ENCODE measurements at regions not wholly inside any gene's neighbourhood (a gene's known extent, or its start where the extent isn't known, plus 50 kb on each side); places are given as distances from the start of the nearest gene placed in this dataset.

DNA sequence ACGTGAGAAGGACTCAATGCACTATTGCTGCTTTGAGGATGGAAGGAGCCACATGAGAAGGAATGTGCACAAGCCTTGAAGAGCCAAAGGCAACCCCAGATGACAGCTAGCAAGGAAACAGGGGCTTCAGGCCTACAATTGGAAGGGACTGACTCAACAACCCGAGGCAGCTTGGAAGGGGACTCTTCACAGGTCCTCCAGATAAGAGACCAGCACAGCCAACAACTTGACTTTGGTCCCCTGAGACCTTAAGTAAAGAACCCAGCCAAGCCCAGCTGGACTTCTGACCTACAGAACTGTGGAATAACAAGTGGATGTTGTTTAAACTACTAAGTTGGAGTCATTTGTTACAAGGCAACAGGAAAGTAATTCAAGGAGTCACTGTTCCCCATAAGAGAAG lies 277.2 kb downstream of the SUCLG1 start (continued):
- TF ChIP-seq, protein P1, sequence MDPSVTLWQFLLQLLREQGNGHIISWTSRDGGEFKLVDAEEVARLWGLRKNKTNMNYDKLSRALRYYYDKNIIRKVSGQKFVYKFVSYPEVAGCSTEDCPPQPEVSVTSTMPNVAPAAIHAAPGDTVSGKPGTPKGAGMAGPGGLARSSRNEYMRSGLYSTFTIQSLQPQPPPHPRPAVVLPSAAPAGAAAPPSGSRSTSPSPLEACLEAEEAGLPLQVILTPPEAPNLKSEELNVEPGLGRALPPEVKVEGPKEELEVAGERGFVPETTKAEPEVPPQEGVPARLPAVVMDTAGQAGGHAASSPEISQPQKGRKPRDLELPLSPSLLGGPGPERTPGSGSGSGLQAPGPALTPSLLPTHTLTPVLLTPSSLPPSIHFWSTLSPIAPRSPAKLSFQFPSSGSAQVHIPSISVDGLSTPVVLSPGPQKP (IDR thresholded peaks at IDR 0.05; ENCODE audit: low read depth, low read length): no peak
- TF ChIP-seq, protein P2, sequence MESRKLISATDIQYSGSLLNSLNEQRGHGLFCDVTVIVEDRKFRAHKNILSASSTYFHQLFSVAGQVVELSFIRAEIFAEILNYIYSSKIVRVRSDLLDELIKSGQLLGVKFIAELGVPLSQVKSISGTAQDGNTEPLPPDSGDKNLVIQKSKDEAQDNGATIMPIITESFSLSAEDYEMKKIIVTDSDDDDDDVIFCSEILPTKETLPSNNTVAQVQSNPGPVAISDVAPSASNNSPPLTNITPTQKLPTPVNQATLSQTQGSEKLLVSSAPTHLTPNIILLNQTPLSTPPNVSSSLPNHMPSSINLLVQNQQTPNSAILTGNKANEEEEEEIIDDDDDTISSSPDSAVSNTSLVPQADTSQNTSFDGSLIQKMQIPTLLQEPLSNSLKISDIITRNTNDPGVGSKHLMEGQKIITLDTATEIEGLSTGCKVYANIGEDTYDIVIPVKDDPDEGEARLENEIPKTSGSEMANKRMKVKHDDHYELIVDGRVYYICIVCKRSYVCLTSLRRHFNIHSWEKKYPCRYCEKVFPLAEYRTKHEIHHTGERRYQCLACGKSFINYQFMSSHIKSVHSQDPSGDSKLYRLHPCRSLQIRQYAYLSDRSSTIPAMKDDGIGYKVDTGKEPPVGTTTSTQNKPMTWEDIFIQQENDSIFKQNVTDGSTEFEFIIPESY (IDR thresholded peaks at IDR 0.05): no peak

DNA sequence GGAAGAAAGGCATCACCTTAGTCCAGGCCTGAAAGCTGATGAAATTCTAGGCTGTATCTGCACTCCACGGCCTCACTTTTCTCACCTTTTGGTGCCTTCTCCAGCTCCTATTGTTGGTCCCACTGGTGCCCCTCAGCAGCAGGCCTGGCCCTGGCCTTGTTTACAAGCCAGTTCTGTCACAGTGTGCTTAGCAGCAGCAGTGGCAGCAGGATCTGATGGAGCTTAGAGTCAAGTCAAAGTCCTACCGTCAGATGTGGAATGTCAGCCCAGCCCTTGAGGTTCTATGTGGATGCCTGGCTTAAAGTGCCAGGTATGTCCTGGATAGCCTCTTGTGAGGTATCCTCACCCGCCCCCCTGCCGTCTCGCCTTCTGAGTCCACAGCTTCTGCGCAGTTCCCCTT lies 281.3 kb downstream of the SUCLG1 start:
- no peak for FAIRE-seq
- Histone ChIP-seq H3K9ac (ENCODE audit: control insufficient read depth, insufficient read depth, low read length) (no peak overlapping the region), H3K27me3 (replicated peaks in 1 of 2; ENCODE audit: control insufficient read depth in 2 of 2, insufficient read depth in 2 of 2, low read length in 1 of 2) (no peaks in the 10 kb centered on the region), H3K36me3 (ENCODE audit: control insufficient read depth in 2 of 2, insufficient read depth in 2 of 2, low read length in 1 of 2) (no peaks in the 10 kb centered on the region), H3K79me2 (ENCODE audit: control insufficient read depth, insufficient read depth, low read length) (no peaks in the 10 kb centered on the region), H3K4me2 (ENCODE audit: control insufficient read depth, insufficient read depth) (no peak overlapping the region), H4K20me1 (ENCODE audit: control insufficient read depth, insufficient read depth) (no peaks in the 10 kb centered on the region), H3K4me3 (no peak overlapping the region), H3K4me1 (ENCODE audit: control insufficient read depth, insufficient read depth, low read length) (no peaks in the 10 kb centered on the region), H3K9me3 (replicated peaks; ENCODE audit: control insufficient read depth, insufficient read depth, low read length) (no peaks in the 10 kb centered on the region), H2AFZ (ENCODE audit: control insufficient read depth, low read depth, low read length) (no peak overlapping the region), H3K27ac (ENCODE audit: control insufficient read depth, insufficient read depth) (no peak overlapping the region)
- SMC1A ChIA-PET (ENCODE audit: uncharacterized antibody, unreplicated experiment): no interaction called here
- intact Hi-C loops (cut with micrococcal nuclease; ENCODE audit: unreplicated experiment): no loop called here
- 24% methylated on average over 6 of the region's 6 CpGs for WGBS (ENCODE audit: insufficient coverage, insufficient replicate concordance, low lambda C conversion rate, missing lambda C conversion rate)
- no peak for ATAC-seq
- CTCF ChIA-PET: no interaction called here
- DNase-seq (ENCODE audit: low read depth, low spot score): no peak
- POLR2A ChIA-PET: no interaction called here
- TF ChIP-seq SPI1 (IDR thresholded peaks at IDR 0.05; ENCODE audit: borderline replicate concordance, insufficient read depth, low read depth, low read length) (peak; percentile 27; the same call in 1 of the 2 replicates), BACH1 (IDR thresholded peaks at IDR 0.05; ENCODE audit: borderline replicate concordance) (no peak), RAD51 (IDR thresholded peaks at IDR 0.05) (no peak), FOXM1 (IDR thresholded peaks at IDR 0.05; ENCODE audit: low read depth, low read length) (no peak)
- TF ChIP-seq, protein P3, sequence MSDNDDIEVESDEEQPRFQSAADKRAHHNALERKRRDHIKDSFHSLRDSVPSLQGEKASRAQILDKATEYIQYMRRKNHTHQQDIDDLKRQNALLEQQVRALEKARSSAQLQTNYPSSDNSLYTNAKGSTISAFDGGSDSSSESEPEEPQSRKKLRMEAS (IDR thresholded peaks at IDR 0.05; ENCODE audit: low read depth, low read length): no peak
- TF ChIP-seq, protein P4, sequence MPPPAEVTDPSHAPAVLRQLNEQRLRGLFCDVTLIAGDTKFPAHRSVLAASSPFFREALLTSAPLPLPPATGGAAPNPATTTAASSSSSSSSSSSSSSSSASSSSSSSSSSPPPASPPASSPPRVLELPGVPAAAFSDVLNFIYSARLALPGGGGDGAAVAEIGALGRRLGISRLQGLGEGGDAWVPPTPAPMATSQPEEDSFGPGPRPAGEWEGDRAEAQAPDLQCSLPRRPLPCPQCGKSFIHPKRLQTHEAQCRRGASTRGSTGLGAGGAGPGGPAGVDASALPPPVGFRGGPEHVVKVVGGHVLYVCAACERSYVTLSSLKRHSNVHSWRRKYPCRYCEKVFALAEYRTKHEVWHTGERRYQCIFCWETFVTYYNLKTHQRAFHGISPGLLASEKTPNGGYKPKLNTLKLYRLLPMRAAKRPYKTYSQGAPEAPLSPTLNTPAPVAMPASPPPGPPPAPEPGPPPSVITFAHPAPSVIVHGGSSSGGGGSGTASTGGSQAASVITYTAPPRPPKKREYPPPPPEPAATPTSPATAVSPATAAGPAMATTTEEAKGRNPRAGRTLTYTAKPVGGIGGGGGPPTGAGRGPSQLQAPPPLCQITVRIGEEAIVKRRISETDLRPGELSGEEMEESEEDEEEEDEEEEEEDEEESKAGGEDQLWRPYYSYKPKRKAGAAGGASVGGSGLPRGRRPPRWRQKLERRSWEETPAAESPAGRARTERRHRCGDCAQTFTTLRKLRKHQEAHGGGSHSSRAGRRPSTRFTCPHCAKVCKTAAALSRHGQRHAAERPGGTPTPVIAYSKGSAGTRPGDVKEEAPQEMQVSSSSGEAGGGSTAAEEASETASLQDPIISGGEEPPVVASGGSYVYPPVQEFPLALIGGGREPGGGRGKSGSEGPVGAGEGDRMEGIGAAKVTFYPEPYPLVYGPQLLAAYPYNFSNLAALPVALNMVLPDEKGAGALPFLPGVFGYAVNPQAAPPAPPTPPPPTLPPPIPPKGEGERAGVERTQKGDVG (CRISPR knock-in tag; IDR thresholded peaks at IDR 0.05): no peak
- in situ Hi-C loops (cut with MboI): no loop called here
- BruUV-seq (replicated peaks): no TSS peak
- RAD21 ChIA-PET (ENCODE audit: unreplicated experiment): no interaction called here
